Endodermal cell (in vitro differentiated cells): ENCODE measurements at regions not wholly inside any gene's neighbourhood (a gene's known extent, or its start where the extent isn't known, plus 50 kb on each side); places are given as distances from the start of the nearest gene placed in this dataset.
A peak's percentile ranks its signal among the peaks of the same experiment; 100 is the strongest.

ENCODE experiments used
- DNase-seq: peaks from one replicate; pipeline ENCODE4 v3.0.0-alpha.2; 2017
- H3K27ac ChIP-seq: 2 replicates; pipeline ENCODE4 v1.5.1; 2013; ENCODE audit warnings: mild to moderate bottlenecking, low read depth, low read length, moderate library complexity
- H3K27me3 ChIP-seq: 2 replicates; pipeline ENCODE4 v1.6.1; 2013; ENCODE audit warnings: mild to moderate bottlenecking, low read length, moderate library complexity; ENCODE audit not compliant: insufficient read depth, control insufficient read depth, poor library complexity, severe bottlenecking
- H3K36me3 ChIP-seq: 2 replicates; pipeline ENCODE4 v1.7.0; 2013; ENCODE audit warnings: mild to moderate bottlenecking, low read length, moderate library complexity; ENCODE audit not compliant: control insufficient read depth, insufficient read depth
- H3K4me1 ChIP-seq: one replicate; pipeline ENCODE4 v1.7.0; 2013; ENCODE audit warnings: low read length; ENCODE audit not compliant: control insufficient read depth, insufficient read depth
- H3K4me3 ChIP-seq: 2 replicates; pipeline ENCODE4 v1.5.1; 2013; ENCODE audit warnings: mild to moderate bottlenecking, low read length, moderate library complexity
- H3K9ac ChIP-seq: 2 replicates; pipeline ENCODE4 v1.6.1; 2013; ENCODE audit warnings: mild to moderate bottlenecking, low read length, moderate library complexity; ENCODE audit not compliant: poor library complexity, severe bottlenecking; ENCODE audit errors: extremely low read depth
- H3K9me3 ChIP-seq: 2 replicates; pipeline ENCODE4 v1.6.1; 2013; ENCODE audit warnings: mild to moderate bottlenecking, low read length, moderate library complexity; ENCODE audit not compliant: control insufficient read depth
- H3K27ac Mint-ChIP-seq: 2 replicates; pipeline ENCODE4 v1.8.0; 2020; ENCODE audit warnings: mixed read lengths
- H3K27me3 Mint-ChIP-seq: 2 replicates; pipeline ENCODE4 v1.8.0; 2021; ENCODE audit warnings: mild to moderate bottlenecking, mixed read lengths; ENCODE audit not compliant: insufficient read depth
- H3K36me3 Mint-ChIP-seq: 2 replicates; pipeline ENCODE4 v1.8.0; 2020; ENCODE audit warnings: low read depth, mixed read lengths
- H3K4me1 Mint-ChIP-seq: 2 replicates; pipeline ENCODE4 v1.8.0; 2020; ENCODE audit warnings: mixed read lengths
- H3K4me3 Mint-ChIP-seq: 2 replicates; pipeline ENCODE4 v1.8.0; 2020; ENCODE audit warnings: mild to moderate bottlenecking, moderate library complexity, mixed read lengths
- H3K9me3 Mint-ChIP-seq: 2 replicates; pipeline ENCODE4 v1.8.0; 2020; ENCODE audit warnings: mild to moderate bottlenecking, mixed read lengths
- WGBS, 2 experiments: methylation state at CpG; one replicate each; pipeline versions ENCODE4 v1.1.5 to v1.1.7; 2013; ENCODE audit warnings: missing lambda C conversion rate in 2 of 2, mixed read lengths in 1 of 2; ENCODE audit not compliant: insufficient coverage in 1 of 2, insufficient read length in 1 of 2; 5-methylcytosine and 5-hydroxymethylcytosine counted together
- TF ChIP-seq, protein P1 (sequence below): fragments of 200-600 bp; sonication (generic); conservative IDR thresholded peaks from 2 replicates; pipeline ENCODE4 v1.5.0; 2021; ENCODE audit warnings: antibody characterized with exemption, mild to moderate bottlenecking

DNA sequence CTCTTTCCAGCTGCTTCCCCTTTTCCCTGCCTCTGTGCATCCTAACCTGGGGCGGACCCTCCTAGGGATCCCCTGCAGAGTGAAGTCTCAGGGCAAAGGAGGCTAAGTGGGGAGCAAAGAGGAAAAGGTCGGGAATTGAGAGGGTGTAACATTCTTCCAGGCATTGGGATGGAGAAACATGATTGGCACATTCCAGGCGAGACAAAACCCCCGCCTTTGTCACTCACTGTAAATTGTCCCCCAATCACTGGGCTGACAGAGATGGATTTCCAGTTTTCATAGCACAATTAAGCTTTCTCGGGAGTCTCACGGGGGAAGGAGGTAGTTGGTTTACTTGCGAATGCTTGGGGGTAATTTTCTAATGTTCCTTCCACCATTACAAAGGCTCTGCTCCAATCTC lies 74.9 kb downstream of the MIAT start:
- H3K27me3 ChIP-seq = no peaks in the 10 kb centered on the region
- H3K4me1 ChIP-seq = no peaks in the 10 kb centered on the region
- no peak overlapping the region for H3K4me3 ChIP-seq
- no peak overlapping the region for H3K27ac ChIP-seq
- Mint-ChIP-seq H3K4me1 (peaks cover 22% of the 10 kb centered on the region), H3K4me3 (no peak overlapping the region), H3K36me3 (peaks cover 25% of the 10 kb centered on the region), H3K9me3 (peaks cover 3% of the 10 kb centered on the region), H3K27ac (no peak overlapping the region), H3K27me3 (peaks cover 6% of the 10 kb centered on the region)
- peaks cover 5% of the 10 kb centered on the region for H3K36me3 ChIP-seq
- TF ChIP-seq, protein P1, sequence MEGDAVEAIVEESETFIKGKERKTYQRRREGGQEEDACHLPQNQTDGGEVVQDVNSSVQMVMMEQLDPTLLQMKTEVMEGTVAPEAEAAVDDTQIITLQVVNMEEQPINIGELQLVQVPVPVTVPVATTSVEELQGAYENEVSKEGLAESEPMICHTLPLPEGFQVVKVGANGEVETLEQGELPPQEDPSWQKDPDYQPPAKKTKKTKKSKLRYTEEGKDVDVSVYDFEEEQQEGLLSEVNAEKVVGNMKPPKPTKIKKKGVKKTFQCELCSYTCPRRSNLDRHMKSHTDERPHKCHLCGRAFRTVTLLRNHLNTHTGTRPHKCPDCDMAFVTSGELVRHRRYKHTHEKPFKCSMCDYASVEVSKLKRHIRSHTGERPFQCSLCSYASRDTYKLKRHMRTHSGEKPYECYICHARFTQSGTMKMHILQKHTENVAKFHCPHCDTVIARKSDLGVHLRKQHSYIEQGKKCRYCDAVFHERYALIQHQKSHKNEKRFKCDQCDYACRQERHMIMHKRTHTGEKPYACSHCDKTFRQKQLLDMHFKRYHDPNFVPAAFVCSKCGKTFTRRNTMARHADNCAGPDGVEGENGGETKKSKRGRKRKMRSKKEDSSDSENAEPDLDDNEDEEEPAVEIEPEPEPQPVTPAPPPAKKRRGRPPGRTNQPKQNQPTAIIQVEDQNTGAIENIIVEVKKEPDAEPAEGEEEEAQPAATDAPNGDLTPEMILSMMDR = no peak
- WGBS, 2 experiments = 77% methylated on average over 6 of the region's 7 CpGs; no CpG with 5 or more reads in 1 of the 2 experiments
- DNase-seq = peak; percentile 63
- peaks cover 10% of the 10 kb centered on the region for H3K9me3 ChIP-seq
- no peak overlapping the region for H3K9ac ChIP-seq

DNA sequence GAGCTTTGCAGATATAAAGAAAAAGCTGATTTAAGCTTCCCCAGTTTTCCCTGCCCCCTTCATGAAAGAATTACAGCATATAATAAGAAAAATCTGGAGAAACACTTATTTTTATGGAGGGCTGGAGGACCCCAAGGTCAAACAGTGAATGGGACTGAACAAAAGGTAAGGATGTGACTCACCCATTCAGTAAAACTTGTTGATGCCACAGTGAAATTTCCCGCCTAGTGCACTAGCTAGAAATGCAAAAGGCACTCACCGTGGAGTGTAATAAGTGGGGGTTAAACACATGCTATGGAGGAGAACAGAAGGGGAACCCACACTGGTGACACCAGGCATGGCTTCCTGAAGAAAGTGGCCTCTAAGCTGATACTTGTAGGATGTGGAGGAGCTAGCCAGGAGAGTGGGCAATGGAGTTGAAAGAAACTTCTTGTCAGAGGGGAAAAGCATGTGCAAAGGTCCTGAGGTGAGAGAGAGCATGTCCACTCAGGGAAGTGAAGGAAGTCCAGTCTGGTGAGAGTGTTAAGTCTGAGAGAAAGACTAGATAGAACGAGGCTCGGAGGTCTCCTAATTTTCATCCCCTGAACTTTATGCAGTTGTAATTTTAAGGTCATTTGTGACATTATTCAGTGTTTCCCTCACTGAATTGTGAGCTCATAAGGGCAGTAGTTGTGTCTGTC lies 77.1 kb downstream of the MIAT start:
- H3K27ac Mint-ChIP-seq = no peak overlapping the region
- no peak overlapping the region for H3K4me3 ChIP-seq
- H3K9me3 Mint-ChIP-seq = peaks cover 3% of the 10 kb centered on the region
- H3K9me3 ChIP-seq = peaks cover 10% of the 10 kb centered on the region
- H3K36me3 Mint-ChIP-seq = peaks cover 19% of the 10 kb centered on the region
- 87 to 88% methylated on average over 4 of the region's 4 CpGs for WGBS, 2 experiments
- no peak overlapping the region for H3K9ac ChIP-seq
- H3K36me3 ChIP-seq = peaks cover 5% of the 10 kb centered on the region
- H3K4me1 Mint-ChIP-seq = peaks cover 22% of the 10 kb centered on the region
- H3K4me1 ChIP-seq = no peaks in the 10 kb centered on the region
- H3K27me3 ChIP-seq = no peaks in the 10 kb centered on the region
- H3K27ac ChIP-seq = no peak overlapping the region
- H3K4me3 Mint-ChIP-seq = no peak overlapping the region
- TF ChIP-seq, protein P1 = no peak
- H3K27me3 Mint-ChIP-seq = peaks cover 9% of the 10 kb centered on the region
- DNase-seq = no peak

DNA sequence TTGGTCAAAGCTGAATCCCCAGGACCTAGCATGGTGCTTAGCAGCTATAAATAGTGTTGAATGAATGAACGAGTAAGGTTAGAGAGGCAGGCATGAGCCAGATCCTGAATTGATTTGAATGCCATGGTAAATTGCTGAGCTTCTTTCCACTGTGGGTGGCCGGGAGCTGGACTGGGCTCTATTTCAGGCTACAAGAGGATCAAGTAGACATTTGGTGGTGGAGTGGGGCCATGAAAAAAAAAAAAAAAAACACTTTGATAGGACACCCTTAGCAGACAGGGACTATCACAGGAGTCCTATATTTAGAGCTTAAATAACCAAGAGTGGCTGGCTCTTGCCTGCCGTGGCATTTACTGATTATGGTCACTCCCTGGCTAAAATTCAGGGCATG lies 77.6 kb downstream of the MIAT start:
- Histone ChIP-seq H3K27ac (no peak overlapping the region), H3K36me3 (peaks cover 5% of the 10 kb centered on the region), H3K9me3 (peaks cover 8% of the 10 kb centered on the region), H3K9ac (no peak overlapping the region), H3K4me1 (no peaks in the 10 kb centered on the region), H3K27me3 (no peaks in the 10 kb centered on the region), H3K4me3 (no peak overlapping the region)
- TF ChIP-seq, protein P1 = no peak
- 93 to 100% methylated on average over 3 of the region's 3 CpGs for WGBS, 2 experiments
- H3K27me3 Mint-ChIP-seq = peaks cover 9% of the 10 kb centered on the region
- peaks cover 3% of the 10 kb centered on the region for H3K9me3 Mint-ChIP-seq
- peaks cover 20% of the 10 kb centered on the region for H3K4me1 Mint-ChIP-seq
- H3K27ac Mint-ChIP-seq = no peak overlapping the region
- no peak overlapping the region for H3K4me3 Mint-ChIP-seq
- DNase-seq = no peak
- peaks cover 17% of the 10 kb centered on the region for H3K36me3 Mint-ChIP-seq
